CD4-positive, CD25-positive, alpha-beta regulatory T cell (primary cell): ENCODE measurements at regions not wholly inside any gene's neighbourhood (a gene's known extent, or its start where the extent isn't known, plus 50 kb on each side); places are given as distances from the start of the nearest gene placed in this dataset.
"Not testable (repeated sequence)": the region's sequence is repeated elsewhere in the genome, so short reads cannot be mapped to it uniquely, and the experiment has no call there.

Experiments
- ATAC-seq, 2 donors: fragments of 150-1000 bp; cut with Tn5 transposase; one replicate each; pipeline ENCODE4 v1.10.0; 2021; ENCODE audit warnings: low read depth in 2 of 2, moderate number of reproducible peaks in 2 of 2, moderate library complexity in 1 of 2
- DNase-seq, 3 donors: peaks; one replicate each; pipeline versions ENCODE4 v3.0.0 to v3.0.0-alpha.2; 2012 to 2022; ENCODE audit warnings: mixed read lengths in 1 of 3
- H3K27ac ChIP-seq: one replicate; pipeline ENCODE4 v1.7.0; 2013; ENCODE audit warnings: mild to moderate bottlenecking, low read length; ENCODE audit not compliant: insufficient read depth, poor library complexity, severe bottlenecking
- H3K27me3 ChIP-seq: one replicate; pipeline ENCODE4 v1.7.0; 2013; ENCODE audit warnings: low read length; ENCODE audit not compliant: control insufficient read depth, insufficient read depth
- H3K36me3 ChIP-seq: one replicate; pipeline ENCODE4 v1.7.0; 2013; ENCODE audit warnings: mild to moderate bottlenecking, low read length, moderate library complexity; ENCODE audit not compliant: control insufficient read depth, insufficient read depth
- H3K4me1 ChIP-seq: 2 replicates; pipeline ENCODE4 v1.7.0; 2013; ENCODE audit warnings: mild to moderate bottlenecking, low read length; ENCODE audit not compliant: insufficient read depth, control insufficient read depth, poor library complexity, severe bottlenecking
- H3K4me3 ChIP-seq: one replicate; pipeline ENCODE4 v1.7.0; 2013; ENCODE audit warnings: low read depth, mild to moderate bottlenecking, low read length, moderate library complexity
- H3K9me3 ChIP-seq, 2 experiments: 1 replicate in 1 of 2; 2 replicates in 1 of 2; pipeline ENCODE4 v1.7.0; 2013; ENCODE audit warnings: low read length in 2 of 2, mild to moderate bottlenecking in 1 of 2, moderate library complexity in 1 of 2; ENCODE audit not compliant: control insufficient read depth in 2 of 2
- H3K27ac Mint-ChIP-seq, 3 donors: one replicate each; pipeline ENCODE4 v1.8.0; 2020 to 2022; ENCODE audit warnings: mild to moderate bottlenecking in 3 of 3, mixed read lengths in 3 of 3, moderate library complexity in 2 of 3
- H3K27me3 Mint-ChIP-seq: one replicate; pipeline ENCODE4 v1.8.0; 2022; ENCODE audit warnings: mild to moderate bottlenecking, mixed read lengths
- H3K36me3 Mint-ChIP-seq: one replicate; pipeline ENCODE4 v1.8.0; 2020; ENCODE audit warnings: mixed read lengths
- H3K4me1 Mint-ChIP-seq, 4 donors: one replicate each; pipeline ENCODE4 v1.8.0; 2020 to 2022; ENCODE audit warnings: mixed read lengths in 4 of 4, mild to moderate bottlenecking in 1 of 4
- H3K4me3 Mint-ChIP-seq, 4 donors: one replicate each; pipeline ENCODE4 v1.8.0; 2020 to 2022; ENCODE audit warnings: mild to moderate bottlenecking in 4 of 4, mixed read lengths in 4 of 4, moderate library complexity in 3 of 4
- H3K9me3 Mint-ChIP-seq, 7 donors: one replicate each; pipeline ENCODE4 v1.8.0; 2020 to 2022; ENCODE audit warnings: mixed read lengths in 7 of 7, mild to moderate bottlenecking in 3 of 7, moderate library complexity in 2 of 7

GRCh38 chr2:38243186-38243880 lies 133.7 kb downstream of the ATL2 start:
- peaks cover 13% of the 10 kb centered on the region for H3K27me3 Mint-ChIP-seq
- no peaks in the 10 kb centered on the region for H3K9me3 Mint-ChIP-seq
- H3K36me3 ChIP-seq = no peaks in the 10 kb centered on the region
- H3K27me3 ChIP-seq = no peaks in the 10 kb centered on the region
- H3K27ac ChIP-seq = no peak overlapping the region
- no peaks in the 10 kb centered on the region for H3K9me3 ChIP-seq
- no peak overlapping the region for H3K27ac Mint-ChIP-seq
- H3K4me1 ChIP-seq = no peaks in the 10 kb centered on the region
- H3K4me1 Mint-ChIP-seq = no peaks in the 10 kb centered on the region
- H3K36me3 Mint-ChIP-seq = no peaks in the 10 kb centered on the region
- H3K4me3 Mint-ChIP-seq = no peak overlapping the region
- no peak overlapping the region for H3K4me3 ChIP-seq
- DNase-seq = no peak
- no peak for ATAC-seq

- H3K4me3 ChIP-seq = no peak overlapping the region
- Mint-ChIP-seq H3K36me3 (no peaks in the 10 kb centered on the region), H3K9me3 (peaks cover 0 to 3% (median 0%) of the 10 kb centered on the region in 7 donors), H3K4me3 (no peak overlapping the region), H3K4me1 (no peaks in the 10 kb centered on the region), H3K27me3 (peaks cover 16% of the 10 kb centered on the region), H3K27ac (no peak overlapping the region)
- H3K4me1 ChIP-seq = no peaks in the 10 kb centered on the region
- ATAC-seq (no peak), DNase-seq (no peak)
- no peaks in the 10 kb centered on the region for H3K9me3 ChIP-seq
- H3K36me3 ChIP-seq = no peaks in the 10 kb centered on the region
- H3K27ac ChIP-seq = no peak overlapping the region
- peaks cover 5% of the 10 kb centered on the region for H3K27me3 ChIP-seq
Measured at GRCh38 chr2:38239452-38239851, 137.6 kb downstream of the ATL2 start.

- peaks cover 16% of the 10 kb centered on the region for H3K27me3 Mint-ChIP-seq
- H3K9me3 Mint-ChIP-seq, H3K27ac Mint-ChIP-seq, DNase-seq, H3K9me3 ChIP-seq, H3K4me1 ChIP-seq, H3K4me3 ChIP-seq, H3K36me3 ChIP-seq, H3K4me3 Mint-ChIP-seq, H3K36me3 Mint-ChIP-seq, H3K27ac ChIP-seq, H3K27me3 ChIP-seq, H3K4me1 Mint-ChIP-seq, ATAC-seq: not testable (repeated sequence)
Measured at GRCh38 chr2:38238705-38239104, 138.4 kb downstream of the ATL2 start.

- Histone ChIP-seq H3K4me1 (no peaks in the 10 kb centered on the region), H3K27me3 (peaks cover 7% of the 10 kb centered on the region), H3K9me3 (no peaks in the 10 kb centered on the region), H3K27ac (no peak overlapping the region), H3K4me3 (no peak overlapping the region), H3K36me3 (no peaks in the 10 kb centered on the region)
- Mint-ChIP-seq H3K4me1 (no peaks in the 10 kb centered on the region), H3K9me3 (peaks cover 0 to 3% (median 0%) of the 10 kb centered on the region in 7 donors), H3K4me3 (no peak overlapping the region), H3K36me3 (no peaks in the 10 kb centered on the region), H3K27ac (no peak overlapping the region), H3K27me3 (peaks cover 16% of the 10 kb centered on the region)
- ATAC-seq (no peak), DNase-seq (no peak)
Measured at GRCh38 chr2:38237311-38237710, 139.8 kb downstream of the ATL2 start.

GRCh38 chr2:38233231-38233983 lies 143.7 kb downstream of the ATL2 start:
- peaks cover 0 to 3% (median 0%) of the 10 kb centered on the region in 7 donors for H3K9me3 Mint-ChIP-seq
- no peaks in the 10 kb centered on the region for H3K9me3 ChIP-seq
- H3K27me3 Mint-ChIP-seq = peaks cover 23% of the 10 kb centered on the region
- H3K4me1 Mint-ChIP-seq = no peaks in the 10 kb centered on the region
- H3K36me3 Mint-ChIP-seq = no peaks in the 10 kb centered on the region
- H3K27me3 ChIP-seq = peaks cover 7% of the 10 kb centered on the region
- H3K4me1 ChIP-seq = no peaks in the 10 kb centered on the region
- DNase-seq = no peak
- H3K27ac ChIP-seq = no peak overlapping the region
- no peak overlapping the region for H3K4me3 ChIP-seq
- no peak overlapping the region for H3K4me3 Mint-ChIP-seq
- ATAC-seq = no peak
- H3K36me3 ChIP-seq = no peaks in the 10 kb centered on the region
- H3K27ac Mint-ChIP-seq = no peak overlapping the region

DNA sequence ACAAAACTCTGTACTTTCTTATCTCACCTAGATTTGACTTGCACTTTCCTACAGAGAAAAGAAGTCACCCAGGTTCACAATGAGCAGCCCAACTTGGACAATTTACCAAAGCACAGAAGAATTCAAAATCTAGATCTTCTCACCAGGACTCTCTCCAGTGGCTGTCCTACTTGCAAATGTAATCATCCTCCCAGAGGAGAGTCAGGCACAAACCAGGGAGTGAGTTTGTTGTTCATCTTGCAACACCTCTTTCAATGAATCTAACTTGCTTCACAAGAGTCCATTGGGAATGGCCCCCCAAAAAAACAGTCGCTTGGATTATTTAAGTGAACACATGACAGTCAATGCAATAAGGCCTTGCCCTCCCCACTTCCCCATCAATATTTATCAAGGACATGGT lies 144.6 kb downstream of the ATL2 start:
- Mint-ChIP-seq H3K9me3 (peaks cover 0 to 3% (median 0%) of the 10 kb centered on the region in 7 donors), H3K27me3 (peaks cover 29% of the 10 kb centered on the region), H3K27ac (no peak overlapping the region), H3K4me1 (no peaks in the 10 kb centered on the region), H3K36me3 (no peaks in the 10 kb centered on the region), H3K4me3 (no peak overlapping the region)
- Histone ChIP-seq H3K9me3 (no peaks in the 10 kb centered on the region), H3K4me1 (no peaks in the 10 kb centered on the region), H3K36me3 (no peaks in the 10 kb centered on the region), H3K27me3 (peaks cover 7% of the 10 kb centered on the region), H3K27ac (no peak overlapping the region), H3K4me3 (no peak overlapping the region)
- no peak for ATAC-seq
- DNase-seq = no peak

- Histone ChIP-seq H3K4me3 (no peak overlapping the region), H3K27me3 (peaks cover 6% of the 10 kb centered on the region), H3K36me3 (no peaks in the 10 kb centered on the region), H3K27ac (no peak overlapping the region), H3K4me1 (no peaks in the 10 kb centered on the region), H3K9me3 (no peaks in the 10 kb centered on the region)
- Mint-ChIP-seq H3K9me3 (peaks cover 0 to 3% (median 0%) of the 10 kb centered on the region in 7 donors), H3K36me3 (no peaks in the 10 kb centered on the region), H3K27ac (no peak overlapping the region), H3K4me1 (no peaks in the 10 kb centered on the region), H3K4me3 (no peak overlapping the region), H3K27me3 (peaks cover 25% of the 10 kb centered on the region)
- ATAC-seq = no peak
- no peak for DNase-seq
Measured at GRCh38 chr2:38230756-38231155, 146.3 kb downstream of the ATL2 start.

DNA sequence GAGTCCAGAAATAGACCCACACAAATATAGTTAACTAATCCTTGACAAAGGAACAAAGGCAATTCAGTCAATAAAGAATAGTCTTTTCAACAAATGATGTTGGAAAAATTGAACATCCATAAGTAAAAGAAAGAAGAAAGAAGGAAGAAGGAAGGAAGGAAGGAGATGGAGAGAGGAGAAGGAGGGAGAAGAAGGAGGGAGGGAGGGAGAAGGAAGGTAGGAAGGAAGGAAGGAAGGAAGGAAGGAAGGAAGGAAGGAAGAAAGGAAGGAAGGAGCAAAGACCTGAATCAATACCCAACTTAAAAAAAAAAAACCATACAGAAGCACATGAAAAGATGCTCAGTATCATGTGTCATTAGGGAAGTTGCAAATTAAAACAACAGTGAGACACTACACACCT lies 148.3 kb downstream of the ATL2 start:
- H3K36me3 ChIP-seq = no peaks in the 10 kb centered on the region
- DNase-seq (no peak), ATAC-seq (no peak)
- H3K27me3 ChIP-seq = peaks cover 13% of the 10 kb centered on the region
- Mint-ChIP-seq H3K9me3 (peaks cover 0 to 2% (median 0%) of the 10 kb centered on the region in 7 donors), H3K36me3 (no peaks in the 10 kb centered on the region), H3K4me3 (no peak overlapping the region), H3K27ac (no peak overlapping the region), H3K27me3 (peaks cover 37% of the 10 kb centered on the region), H3K4me1 (no peaks in the 10 kb centered on the region)
- no peak overlapping the region for H3K4me3 ChIP-seq
- H3K9me3 ChIP-seq = no peaks in the 10 kb centered on the region
- H3K4me1 ChIP-seq = no peaks in the 10 kb centered on the region
- H3K27ac ChIP-seq = no peak overlapping the region
